ENCODE measurements at regions not wholly inside any gene's neighbourhood (a gene's known extent, or its start where the extent isn't known, plus 50 kb on each side); places are given as distances from the start of the nearest gene placed in this dataset.
"Not testable (repeated sequence)": the region's sequence is repeated elsewhere in the genome, so short reads cannot be mapped to it uniquely, and the experiment has no call there.

DNA sequence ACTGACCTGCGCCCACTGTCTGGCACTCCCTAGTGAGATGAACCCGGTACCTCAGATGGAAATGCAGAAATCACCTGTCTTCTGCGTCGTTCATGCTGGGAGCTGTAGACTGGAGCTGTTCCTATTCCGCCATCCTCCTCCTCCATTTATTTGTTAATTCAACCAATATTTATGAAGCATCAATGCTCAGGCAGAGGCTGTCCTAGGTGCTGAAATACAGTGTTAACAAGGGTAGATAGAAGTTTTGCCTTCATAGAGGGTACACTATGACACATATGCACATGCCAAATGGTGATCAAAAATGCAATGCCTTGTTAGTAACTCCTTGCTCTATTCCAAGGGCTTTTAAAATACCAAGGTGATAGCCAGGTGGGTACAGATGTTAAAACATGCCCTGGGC, 166.0 kb upstream of the CCL2 start:
- DNase-seq (ENCODE audit: low read depth) = not testable (repeated sequence)

DNA sequence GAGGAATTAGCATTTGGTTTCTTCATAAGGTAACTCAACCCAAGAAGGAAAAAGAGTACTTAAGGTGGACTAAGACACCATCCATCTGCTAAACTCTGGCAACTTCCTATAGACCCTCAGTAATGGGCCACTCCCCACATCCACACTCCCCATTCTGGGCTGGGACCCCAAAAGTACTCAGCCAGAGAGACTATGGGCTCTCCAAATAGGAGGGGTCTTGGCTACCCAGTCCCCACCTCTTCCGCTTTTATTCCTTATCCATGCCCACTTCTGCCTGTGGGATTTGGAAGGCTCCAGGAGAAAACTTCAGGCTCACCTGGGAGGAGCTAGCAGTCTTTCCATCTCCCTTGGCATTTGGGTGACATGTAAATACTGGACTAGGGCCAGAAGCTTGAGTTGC, 164.5 kb upstream of the CCL2 start:
- DNase-seq (ENCODE audit: low read depth) = no peak

DNA sequence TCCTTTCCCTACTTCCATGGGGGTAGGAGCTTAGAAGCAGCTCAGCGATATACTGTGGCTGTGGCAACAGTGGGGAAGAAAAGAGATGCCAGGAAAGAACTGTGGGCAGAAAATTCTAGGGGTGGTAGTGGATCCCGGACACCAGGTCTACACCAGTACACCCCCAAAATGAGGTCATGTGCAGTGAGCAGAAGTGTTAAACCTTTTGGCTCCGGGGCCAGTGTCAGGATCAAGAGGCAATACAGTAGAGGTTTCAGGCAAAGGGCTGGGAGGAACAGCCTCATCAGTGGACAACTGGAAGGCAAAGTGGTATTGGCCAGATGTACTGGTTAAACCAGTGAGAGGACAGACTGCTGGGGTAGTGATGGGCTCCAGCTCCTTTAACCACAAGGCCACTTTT, 163.1 kb upstream of the CCL2 start:
- DNase-seq (ENCODE audit: low read depth) = no peak

DNA sequence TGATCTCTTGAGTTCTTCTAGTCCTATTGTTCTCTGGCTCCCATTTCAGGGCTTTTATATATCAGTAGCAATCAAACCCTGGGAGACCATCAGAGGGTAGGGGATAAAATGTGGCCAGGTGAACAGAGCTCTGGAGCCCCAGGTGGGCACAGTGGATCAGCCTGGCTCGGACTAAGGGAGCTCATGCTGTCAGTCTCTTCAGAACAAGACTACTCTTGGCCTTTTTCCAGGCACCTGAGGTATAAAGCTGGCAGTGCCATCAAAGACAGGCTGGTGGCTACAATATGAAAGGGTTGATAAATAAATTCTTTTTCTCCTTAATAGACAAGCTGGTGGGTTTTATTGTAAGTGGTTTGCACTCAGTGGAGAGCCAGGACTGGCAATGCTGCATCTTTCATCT, 160.0 kb upstream of the CCL2 start:
- no peak for DNase-seq (ENCODE audit: low read depth)

DNA sequence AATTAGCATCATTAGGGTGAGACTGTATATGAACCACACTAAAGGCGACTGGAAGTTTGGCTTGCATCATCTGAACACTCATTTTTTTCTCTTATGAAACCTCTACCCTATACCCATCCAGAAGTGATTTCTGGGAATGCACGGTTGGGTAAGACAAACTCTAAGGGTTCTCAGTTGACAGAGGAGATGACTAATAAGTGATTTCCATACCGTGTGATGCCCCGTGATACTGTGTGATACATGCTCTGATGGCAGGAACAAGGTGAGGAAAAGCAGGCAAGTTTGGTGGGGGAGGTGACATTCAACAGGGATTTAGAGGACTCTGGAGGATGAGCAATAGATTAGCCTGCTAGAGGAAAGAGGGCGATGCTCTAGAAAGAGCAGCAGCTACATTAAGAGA, 156.4 kb upstream of the CCL2 start:
- DNase-seq (ENCODE audit: low read depth) = no peak

DNA sequence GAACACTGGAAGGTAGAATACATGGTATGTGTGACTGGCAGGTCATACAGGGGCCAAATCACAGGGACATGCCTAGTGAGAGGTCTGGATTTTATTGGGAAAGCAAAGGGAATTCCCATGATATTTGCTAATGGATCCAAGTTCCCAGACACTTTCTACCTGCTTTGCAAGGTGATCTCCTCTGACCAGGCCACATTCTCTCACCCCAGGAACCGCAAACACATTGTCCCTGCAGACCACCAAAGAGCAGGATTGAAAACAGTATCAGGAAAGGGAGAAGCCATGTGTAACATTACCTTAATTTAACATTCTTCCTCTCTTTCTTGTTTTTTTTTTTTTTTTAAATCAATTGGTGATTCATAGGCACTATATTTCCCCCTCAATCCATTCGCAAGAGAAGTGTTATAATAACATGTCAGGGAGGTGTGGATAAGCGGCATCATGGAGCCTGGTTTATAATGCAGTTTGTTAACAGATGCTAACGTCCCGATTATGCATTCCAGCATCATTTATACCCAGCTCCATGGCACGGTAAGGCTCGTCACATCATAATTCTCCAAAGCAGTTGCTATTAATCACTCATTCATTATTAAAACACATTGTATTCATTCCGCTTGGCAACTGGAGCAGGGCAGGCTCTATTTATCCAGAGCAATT, 155.1 kb upstream of the CCL2 start:
- DNase-seq (ENCODE audit: low read depth) = no peak

DNA sequence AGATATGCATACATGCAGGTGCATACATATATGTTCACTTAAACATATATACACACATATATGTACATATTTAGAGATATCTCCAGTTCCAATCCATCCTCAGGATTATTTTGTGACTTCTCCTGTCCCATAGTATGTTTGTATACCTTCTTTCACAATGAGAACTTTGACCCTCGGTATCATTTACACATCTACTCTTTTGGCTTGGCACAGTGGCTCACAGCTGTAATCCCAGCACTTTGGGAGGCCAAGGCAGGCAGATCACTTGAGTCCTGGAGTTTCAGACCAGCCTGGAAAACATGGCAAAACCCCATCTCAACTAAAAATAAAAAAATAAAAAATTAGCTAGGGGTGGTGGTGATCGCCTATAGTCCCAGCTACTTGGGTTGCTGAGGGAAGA, 148.1 kb upstream of the CCL2 start:
- no peak for DNase-seq (ENCODE audit: low read depth)

DNA sequence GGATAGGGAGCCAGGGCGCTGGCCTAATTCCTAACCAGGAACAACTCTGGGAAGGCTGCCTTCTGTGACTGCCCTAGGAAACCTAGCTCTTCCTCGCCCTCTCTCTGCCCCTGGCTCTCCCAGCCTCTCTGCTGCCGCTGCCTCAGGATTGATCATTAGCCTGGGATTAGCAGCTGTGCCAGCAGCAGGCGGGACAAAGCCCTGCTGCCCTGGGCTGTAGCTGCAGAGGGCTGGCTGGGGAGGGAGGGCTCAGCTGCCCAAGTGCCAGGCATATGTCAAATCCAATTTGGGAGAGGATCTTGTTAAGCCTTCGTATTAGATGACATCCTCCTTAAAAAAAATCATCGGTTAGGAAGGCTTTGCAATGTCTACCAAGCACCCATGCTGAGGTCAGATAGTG, 144.8 kb upstream of the CCL2 start:
- no peak for DNase-seq (ENCODE audit: low read depth)

DNA sequence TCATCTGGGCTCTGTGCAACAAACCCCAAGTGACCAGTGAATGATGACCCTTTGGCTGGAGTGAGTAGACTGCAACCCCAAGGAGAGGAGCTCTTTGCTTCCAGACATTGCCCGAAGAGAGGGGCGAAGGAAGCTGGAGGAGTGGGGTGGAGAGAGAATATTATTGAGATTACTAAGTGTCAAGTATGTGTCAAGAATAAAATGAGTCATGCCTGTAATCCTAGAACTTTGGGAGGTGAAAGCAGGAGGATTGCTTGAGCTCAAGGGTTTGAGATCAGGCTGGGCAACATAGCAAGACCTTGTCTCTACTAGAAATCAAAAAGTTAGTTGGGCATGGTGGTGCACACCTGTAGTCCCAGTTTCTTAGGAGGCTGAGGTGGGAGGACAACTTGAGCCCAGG, 142.0 kb upstream of the CCL2 start:
- no peak for DNase-seq (ENCODE audit: low read depth)

DNA sequence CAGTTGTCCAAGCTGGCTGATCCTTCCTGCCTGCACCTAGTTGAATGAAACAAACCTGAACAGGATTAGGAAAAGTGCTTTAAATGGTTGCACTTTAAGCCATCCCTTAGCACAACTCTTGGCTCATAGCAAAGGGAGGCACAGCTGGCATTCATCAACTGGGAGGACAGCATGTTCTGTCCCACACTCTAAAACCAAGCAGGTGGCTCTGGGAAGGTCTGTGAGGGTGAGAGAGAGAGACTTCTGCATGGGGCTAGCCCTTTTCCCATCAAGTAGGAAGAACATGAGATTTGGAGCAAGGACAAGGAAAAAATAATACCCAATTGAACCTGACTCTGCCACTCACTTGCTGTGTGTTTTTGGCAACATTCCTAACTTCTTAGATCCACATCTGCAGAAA, 140.9 kb upstream of the CCL2 start:
- no peak for DNase-seq (ENCODE audit: low read depth)

DNA sequence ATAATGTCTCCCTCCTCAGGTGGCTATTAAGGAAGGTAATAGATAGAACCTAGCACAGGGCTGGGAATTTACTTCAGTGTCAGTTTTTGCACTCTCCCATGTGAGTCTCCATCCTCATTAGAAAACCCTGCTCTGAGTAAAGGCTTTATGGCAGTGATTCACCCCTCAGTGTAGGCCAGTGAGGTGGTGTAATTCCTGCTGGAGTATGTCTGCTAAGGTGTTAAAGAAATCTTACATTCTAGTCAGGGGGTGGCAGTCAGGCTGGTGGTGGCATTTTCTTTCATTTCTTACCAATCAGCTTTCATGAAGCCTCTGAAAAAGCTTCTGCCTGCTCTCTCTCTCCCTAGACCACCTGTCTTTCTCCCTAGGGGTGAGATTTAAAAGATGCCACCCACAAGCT, 138.8 kb upstream of the CCL2 start:
- DNase-seq (ENCODE audit: low read depth) = no peak

DNA sequence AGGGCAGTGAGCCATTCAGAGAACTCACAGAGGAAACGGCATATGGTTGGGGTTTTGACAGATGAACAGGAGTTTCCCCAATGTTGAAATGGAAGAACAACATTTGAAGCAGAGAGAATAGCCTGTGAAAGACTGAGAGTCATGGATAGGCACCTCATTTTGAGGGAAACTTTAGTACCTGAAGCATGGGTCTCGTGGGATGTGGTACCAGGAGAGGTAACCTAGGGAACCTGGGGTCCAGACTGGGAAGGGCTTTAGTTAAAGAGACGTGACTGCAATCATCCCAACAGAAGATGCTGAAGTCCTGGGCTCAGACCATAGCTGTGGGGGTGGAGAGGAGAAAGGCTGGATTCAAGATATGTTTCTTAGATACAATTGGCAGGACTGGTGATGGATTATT, 137.8 kb upstream of the CCL2 start:
- DNase-seq (ENCODE audit: low read depth) = no peak

DNA sequence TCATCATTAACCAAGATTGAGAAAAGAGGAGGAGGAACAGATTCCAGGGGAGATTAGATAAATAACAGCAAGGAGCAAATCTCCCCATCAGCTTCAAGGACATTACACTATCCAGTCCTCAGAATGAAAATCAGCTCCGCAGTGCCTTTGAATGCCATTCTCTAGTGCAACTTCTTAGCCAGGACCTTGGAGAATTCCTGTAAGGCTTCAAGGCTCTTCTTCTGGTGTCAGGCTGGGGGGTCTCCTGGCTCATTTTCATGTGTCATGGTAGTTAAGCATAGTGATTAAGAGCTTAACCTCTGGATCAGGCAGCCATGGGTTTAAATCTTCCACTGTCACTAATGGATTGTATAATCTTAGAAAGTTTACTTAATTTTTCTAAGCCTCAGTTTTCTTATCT, 137.3 kb upstream of the CCL2 start:
- no peak for DNase-seq (ENCODE audit: low read depth)

DNA sequence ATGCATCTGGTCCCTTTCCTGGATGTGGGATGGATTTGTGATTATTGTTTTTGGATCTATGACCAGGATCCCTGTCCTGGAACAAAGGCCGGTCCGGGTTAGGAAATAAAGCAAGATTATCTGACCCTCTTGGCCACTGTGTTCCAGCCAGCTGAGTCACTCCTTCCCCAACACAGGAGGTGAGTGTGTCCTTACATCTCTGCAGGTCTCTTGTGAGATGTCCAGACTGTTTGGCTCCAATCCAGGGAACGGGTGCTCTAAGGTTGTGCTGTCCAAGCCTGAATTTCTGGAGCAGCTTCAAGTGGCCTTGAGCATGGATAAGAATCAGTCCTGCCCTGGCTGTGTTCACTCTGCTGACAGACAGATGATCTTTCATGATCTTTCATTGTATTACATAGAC, 136.5 kb upstream of the CCL2 start:
- no peak for DNase-seq (ENCODE audit: low read depth)

DNA sequence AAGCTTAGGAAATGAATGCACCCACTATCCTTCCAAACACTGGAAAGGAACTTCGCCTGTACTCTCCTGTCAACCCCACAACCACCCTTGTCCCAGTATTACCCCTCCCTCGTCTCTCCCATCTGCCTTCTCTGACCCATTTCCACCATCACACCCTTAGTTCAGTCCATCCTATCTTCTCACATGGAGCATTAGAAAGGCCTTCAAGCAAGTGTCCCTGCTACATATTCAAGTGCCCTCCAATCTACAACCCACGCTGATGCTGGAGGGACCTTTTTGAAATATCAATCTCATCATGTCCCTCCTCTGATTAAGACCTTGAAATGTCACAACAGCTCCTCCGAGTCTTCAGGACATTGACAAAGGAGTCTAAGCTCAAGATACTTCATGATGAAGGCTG, 133.8 kb upstream of the CCL2 start:
- no peak for DNase-seq (ENCODE audit: low read depth)

DNA sequence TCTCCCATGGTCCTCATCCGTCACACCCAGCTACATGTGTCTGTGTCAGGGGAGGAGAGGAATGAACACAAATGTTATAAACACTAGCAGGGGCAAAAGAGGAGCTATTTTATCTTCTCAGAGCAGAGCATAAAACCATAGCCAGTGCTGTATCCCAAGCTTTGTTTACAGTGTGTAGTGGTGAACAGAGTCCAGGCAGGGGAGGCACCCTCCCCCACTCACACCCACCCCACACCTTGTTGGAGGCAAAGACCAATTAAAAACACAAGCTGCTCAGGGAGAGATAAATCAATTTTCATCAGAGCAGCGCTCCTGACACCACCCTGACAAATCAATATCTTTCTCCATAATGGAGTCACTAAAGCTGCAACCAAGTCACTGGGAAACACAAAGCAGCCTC, 132.6 kb upstream of the CCL2 start:
- no peak for DNase-seq (ENCODE audit: low read depth)

DNA sequence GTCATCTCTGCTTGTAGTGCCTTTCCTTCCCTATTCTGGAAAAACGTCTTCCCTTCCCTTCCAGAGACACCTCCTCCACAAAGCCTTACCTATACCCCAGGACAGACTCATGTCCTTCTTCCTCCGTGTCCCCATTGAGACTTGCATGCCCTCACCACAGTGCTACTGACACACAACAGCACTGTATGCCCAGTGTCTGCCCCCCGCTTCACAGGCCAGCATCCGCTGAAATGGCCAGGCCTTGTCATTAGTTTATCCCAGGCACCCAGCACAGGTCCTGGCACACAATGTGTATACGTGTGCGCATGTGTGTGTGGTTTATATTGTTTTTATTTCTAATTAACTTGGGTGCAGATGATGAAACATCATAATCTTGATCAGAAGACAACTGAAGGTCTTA, 130.1 kb upstream of the CCL2 start:
- no peak for DNase-seq (ENCODE audit: low read depth)

DNA sequence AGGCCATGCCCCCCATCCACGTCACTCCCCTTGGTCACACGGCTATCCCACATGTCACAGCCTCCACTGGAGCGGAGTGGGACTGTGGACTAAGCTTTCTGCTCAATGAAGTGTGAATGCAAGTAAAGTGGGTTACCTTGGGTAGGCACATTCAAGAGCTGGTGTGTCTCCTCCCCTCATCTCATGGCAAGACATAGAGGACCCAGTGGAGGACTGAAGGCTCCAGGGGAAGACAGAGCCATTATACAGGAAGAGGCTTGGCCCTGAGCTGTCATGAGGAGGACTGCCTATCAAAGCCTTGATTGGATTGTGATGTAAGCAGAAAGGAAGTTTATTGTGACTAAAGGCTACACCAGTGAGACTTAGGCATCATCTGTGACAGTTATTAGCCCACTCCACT, 129.2 kb upstream of the CCL2 start:
- no peak for DNase-seq (ENCODE audit: low read depth)

DNA sequence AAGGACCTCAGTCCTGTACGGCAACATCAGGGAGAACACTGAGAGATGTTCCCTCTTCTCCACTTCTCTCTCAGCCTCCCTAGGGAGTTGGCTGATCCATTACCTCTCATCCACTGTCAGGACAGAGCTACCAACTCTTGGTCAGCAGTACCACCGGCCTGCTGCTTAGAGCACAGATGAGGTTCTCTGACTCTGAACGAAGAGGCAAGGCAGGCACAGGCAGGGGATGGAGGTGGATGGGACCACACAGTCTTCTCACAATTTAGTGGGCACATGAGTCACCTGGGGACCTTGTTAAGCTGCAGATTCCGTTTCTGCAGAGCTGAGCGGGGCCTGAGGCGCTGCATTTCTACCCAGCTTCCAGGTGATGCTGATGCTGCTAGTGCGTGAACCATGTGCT, 128.6 kb upstream of the CCL2 start:
- no peak for DNase-seq (ENCODE audit: low read depth)

DNA sequence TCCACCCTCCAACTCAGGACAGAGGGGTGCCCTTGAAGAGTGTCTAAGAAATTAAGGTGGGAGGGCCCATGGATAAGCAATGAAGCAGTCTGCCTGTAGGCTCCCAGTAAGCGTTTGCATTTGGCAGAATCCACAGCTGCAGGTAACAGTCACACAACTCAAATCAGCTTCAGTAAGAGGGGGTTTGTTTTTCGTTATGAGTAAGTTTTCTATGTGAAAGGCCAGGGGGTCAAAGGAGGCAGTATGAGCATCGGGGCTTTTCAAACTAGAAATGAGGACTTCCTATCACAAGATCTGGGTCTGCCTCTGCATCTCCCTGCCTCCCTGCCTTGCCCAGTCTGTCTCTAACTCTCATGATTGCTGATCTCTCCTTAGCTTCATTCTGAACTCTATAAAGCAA, 128.1 kb upstream of the CCL2 start:
- no peak for DNase-seq (ENCODE audit: low read depth)

DNA sequence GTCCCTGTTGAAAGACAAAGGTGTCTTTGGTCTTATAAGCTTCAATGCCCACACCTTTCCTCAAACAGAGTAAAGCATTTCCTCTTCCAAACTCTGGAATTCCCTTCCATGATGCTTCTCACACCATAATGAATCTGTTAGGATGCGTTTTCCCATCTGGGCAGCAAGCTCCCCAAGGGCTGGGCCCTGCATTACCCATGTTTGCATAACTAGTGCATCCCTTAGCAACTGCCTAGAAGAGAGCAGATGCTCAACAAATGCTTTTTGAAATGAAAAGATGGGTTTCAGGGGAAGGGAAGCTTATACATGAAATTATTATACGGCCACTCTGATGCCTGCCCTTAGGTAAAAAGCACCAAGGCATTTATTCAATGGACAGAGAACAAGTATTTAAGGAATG, 124.5 kb upstream of the CCL2 start:
- no peak for DNase-seq (ENCODE audit: low read depth)

DNA sequence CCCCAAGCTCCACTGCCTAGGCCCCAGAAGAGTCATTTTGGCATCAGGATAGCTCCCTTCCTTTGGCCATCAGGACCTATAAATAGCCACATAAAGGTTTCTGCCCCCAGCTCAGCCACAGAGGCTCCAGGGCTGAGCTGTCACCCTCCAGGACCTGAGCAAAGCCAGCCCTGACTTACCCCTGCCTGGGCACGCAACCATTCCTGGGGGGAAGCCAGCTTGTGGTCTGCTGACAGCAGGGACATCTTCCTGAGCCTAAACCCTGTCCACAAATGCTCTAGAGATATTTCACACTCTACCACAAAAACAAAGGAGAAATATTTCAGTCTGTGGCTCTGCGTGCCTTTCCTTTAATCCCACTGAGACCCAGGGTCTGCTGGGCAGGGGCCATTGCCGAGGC, 123.7 kb upstream of the CCL2 start:
- no peak for DNase-seq (ENCODE audit: low read depth)

DNA sequence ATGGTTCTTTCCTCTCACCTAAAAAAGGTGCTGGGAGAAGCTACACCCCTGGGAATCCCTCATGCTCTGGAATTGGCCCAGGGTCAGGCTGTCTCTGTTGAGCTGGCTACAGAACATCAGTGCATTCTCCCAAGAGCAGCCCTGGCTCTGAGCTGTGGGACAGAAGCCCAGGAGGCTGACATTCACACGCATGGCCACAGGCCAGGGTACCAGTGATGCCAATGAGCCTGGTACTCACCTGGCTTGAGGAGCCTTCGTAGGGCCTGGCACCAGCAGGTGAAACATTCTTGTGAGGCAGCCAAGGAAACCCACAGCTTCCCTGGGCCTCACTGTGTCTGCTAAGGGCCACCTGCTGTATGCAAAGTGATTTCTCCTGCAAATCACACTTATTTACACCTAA, 121.7 kb upstream of the CCL2 start:
- DNase-seq (ENCODE audit: low read depth) = no peak

DNA sequence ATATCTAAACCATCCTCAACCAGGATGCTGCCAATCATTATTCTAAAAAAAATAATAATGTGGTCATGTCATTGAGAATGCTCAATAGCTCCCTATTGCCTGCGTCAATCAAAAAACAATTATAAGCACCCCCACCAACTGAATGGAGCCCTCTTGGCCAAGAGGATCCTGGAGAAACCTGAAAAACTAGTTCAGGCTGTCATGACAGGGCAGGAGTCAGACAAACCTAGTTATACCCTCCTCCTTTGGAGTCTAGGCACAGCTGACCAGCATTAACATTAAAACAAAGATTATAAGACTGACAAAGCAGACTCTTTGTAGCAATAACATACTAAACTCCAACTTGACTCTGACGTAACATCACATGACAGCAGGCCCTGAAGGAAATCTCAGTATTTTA, 119.2 kb upstream of the CCL2 start:
- DNase-seq (ENCODE audit: low read depth) = no peak

DNA sequence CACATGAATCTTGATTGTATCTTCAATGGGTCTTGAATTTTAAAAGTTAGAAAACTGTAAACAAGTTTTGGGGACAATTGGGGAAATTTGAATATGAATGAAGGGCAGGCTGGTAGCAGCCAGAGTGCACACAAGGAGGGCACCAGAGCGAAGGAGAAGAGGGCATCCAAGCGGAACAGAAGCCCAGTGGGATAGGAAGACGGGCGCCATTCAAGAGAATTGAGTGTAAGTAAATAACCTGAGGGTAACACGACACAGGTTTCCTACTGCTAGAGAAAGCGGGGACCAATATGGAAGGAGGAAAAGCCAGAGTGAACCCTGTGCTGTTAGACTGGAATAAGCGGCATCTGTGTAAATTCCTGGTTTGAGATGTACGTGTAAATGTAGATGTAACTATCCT, 115.1 kb upstream of the CCL2 start:
- DNase-seq (ENCODE audit: low read depth) = no peak

All from stimulated activated CD8-positive, alpha-beta memory T cell treated with anti-CD3 and anti-CD28 coated beads, Interleukin-15, amount 100 ng/mL, for 1 hour (primary cell).